ENCODE measurements at regions not wholly inside any gene's neighbourhood (a gene's known extent, or its start where the extent isn't known, plus 50 kb on each side); places are given as distances from the start of the nearest gene placed in this dataset.

DNA sequence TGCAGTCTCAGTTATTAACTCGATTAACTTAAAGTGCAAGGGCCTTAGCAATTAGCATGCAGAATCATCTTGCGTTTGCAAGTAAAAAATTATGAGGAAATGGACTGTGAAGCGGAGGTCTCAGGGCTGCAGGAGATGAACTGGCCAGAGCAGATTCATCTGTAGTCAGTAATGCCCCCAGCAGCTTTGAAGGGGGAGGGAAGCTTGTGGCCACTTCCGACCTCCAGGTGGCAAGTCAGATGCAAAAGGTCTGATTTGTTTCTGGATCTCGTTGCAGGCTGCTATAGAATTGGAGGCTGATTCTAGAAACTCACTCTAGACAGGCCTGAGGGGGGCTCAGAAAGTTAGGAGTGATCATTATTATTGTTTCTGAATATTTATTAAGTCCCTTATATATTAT, 107.4 kb upstream of the RGS6 start:
- ChIA-PET CTCF (no interaction called here), POLR2A (no interaction called here)
- no peak overlapping the region for H3K27ac ChIP-seq (ENCODE audit: insufficient read depth, low read depth, low read length)
- intact Hi-C loops (cut with micrococcal nuclease): no loop called here
- H3K4me2 ChIP-seq (ENCODE audit: insufficient read depth, low read length): no peak overlapping the region
- H3K79me2 ChIP-seq (ENCODE audit: control insufficient read depth, insufficient read depth, low read length): no peaks in the 10 kb centered on the region
- no TSS peak for BruUV-seq (replicated peaks)
- H3K9me3 ChIP-seq (replicated peaks; ENCODE audit: control insufficient read depth, insufficient read depth, low read length): no peaks in the 10 kb centered on the region
- no peaks in the 10 kb centered on the region for H3K4me1 ChIP-seq (ENCODE audit: control insufficient read depth, extremely low read depth, insufficient read depth, low read length)
- H3K9ac ChIP-seq (replicated peaks; ENCODE audit: extremely low read depth, insufficient read depth, low read length): no peak overlapping the region
- no peaks in the 10 kb centered on the region for H4K20me1 ChIP-seq (replicated peaks; ENCODE audit: control insufficient read depth, extremely low read depth, insufficient read depth, low read length)
- FAIRE-seq (no peak), DNase-seq (ENCODE audit: low read depth, low spot score) (no peak)
- dilution Hi-C loops (cut with MboI; ENCODE audit: extremely low pct_ligation_motif_present, low sequenced_read_pairs): no loop called here
- no peak overlapping the region for H2AFZ ChIP-seq (ENCODE audit: low read depth, low read length)
- TF ChIP-seq, protein P1, sequence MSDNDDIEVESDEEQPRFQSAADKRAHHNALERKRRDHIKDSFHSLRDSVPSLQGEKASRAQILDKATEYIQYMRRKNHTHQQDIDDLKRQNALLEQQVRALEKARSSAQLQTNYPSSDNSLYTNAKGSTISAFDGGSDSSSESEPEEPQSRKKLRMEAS (IDR thresholded peaks at IDR 0.05; ENCODE audit: insufficient read depth, insufficient read length): no peak
- no peak for TF ChIP-seq MYC (IDR thresholded peaks at IDR 0.05; ENCODE audit: low read depth, low read length)
- no peak for TF ChIP-seq POLR2AphosphoS5 (IDR thresholded peaks at IDR 0.05; ENCODE audit: insufficient read depth, low read depth, low read length)
- TF ChIP-seq GATA2 (IDR thresholded peaks at IDR 0.05; ENCODE audit: insufficient read depth, insufficient read length, low read depth, low read length): no peak
- TF ChIP-seq JUN (IDR thresholded peaks at IDR 0.05; ENCODE audit: borderline replicate concordance, insufficient read depth, insufficient read length, low read depth): no peak
- H3K9me1 ChIP-seq (replicated peaks; ENCODE audit: control insufficient read depth, extremely low read depth, insufficient read depth, low read length): no peaks in the 10 kb centered on the region
- no peak overlapping the region for H3K4me3 ChIP-seq (replicated peaks in 1 of 3; ENCODE audit: insufficient read depth in 1 of 3, low read depth in 1 of 3, low read length in 3 of 3)
- no peaks in the 10 kb centered on the region for H3K27me3 ChIP-seq (ENCODE audit: control insufficient read depth in 2 of 2, insufficient read depth in 2 of 2, low read length in 2 of 2)
- no peaks in the 10 kb centered on the region for H3K36me3 ChIP-seq (ENCODE audit: control insufficient read depth in 2 of 2, extremely low read depth in 1 of 2, insufficient read depth in 2 of 2, low read length in 2 of 2)

GRCh38 chr14:71833476-71833875, 98.8 kb upstream of the RGS6 start:
- CTCF ChIA-PET: interaction anchor here (1.0 to 3.1 kb wide), 4 partner anchors 22 to 80 kb away, joined by 3 to 19 read pairs (median 6); no protein-coding TSS in a partner anchor
- DNase-seq (ENCODE audit: low read depth, low spot score) (no peak), FAIRE-seq (no peak)
- no peaks in the 10 kb centered on the region for H4K20me1 ChIP-seq (replicated peaks; ENCODE audit: control insufficient read depth, extremely low read depth, insufficient read depth, low read length)
- H3K9ac ChIP-seq (replicated peaks; ENCODE audit: extremely low read depth, insufficient read depth, low read length): no peak overlapping the region
- H3K4me1 ChIP-seq (ENCODE audit: control insufficient read depth, extremely low read depth, insufficient read depth, low read length): no peaks in the 10 kb centered on the region
- TF ChIP-seq FOS (IDR thresholded peaks at IDR 0.05; ENCODE audit: borderline replicate concordance, insufficient read depth, low read length): no peak
- no peak for TF ChIP-seq GATA2 (IDR thresholded peaks at IDR 0.05; ENCODE audit: insufficient read depth, insufficient read length, low read depth, low read length)
- no peak for TF ChIP-seq POLR2A (IDR thresholded peaks at IDR 0.05; ENCODE audit: low read depth, low read length)
- no peak for TF ChIP-seq JUN (IDR thresholded peaks at IDR 0.05; ENCODE audit: borderline replicate concordance, insufficient read depth, insufficient read length, low read depth)
- TF ChIP-seq CTCF (IDR thresholded peaks at IDR 0.05; ENCODE audit: extremely low read depth in 1 of 2, insufficient read depth in 1 of 2, low read depth in 1 of 2, low read length in 2 of 2): no peak
- TF ChIP-seq MYC (IDR thresholded peaks at IDR 0.05; ENCODE audit: low read depth, low read length): no peak
- TF ChIP-seq POLR2AphosphoS5 (IDR thresholded peaks at IDR 0.05; ENCODE audit: insufficient read depth, low read depth, low read length): no peak
- intact Hi-C loops (cut with micrococcal nuclease) (no loop called here), dilution Hi-C loops (cut with MboI; ENCODE audit: extremely low pct_ligation_motif_present, low sequenced_read_pairs) (no loop called here)
- no peak overlapping the region for H3K27ac ChIP-seq (ENCODE audit: insufficient read depth, low read depth, low read length)
- H3K79me2 ChIP-seq (ENCODE audit: control insufficient read depth, insufficient read depth, low read length): no peaks in the 10 kb centered on the region
- H3K4me2 ChIP-seq (ENCODE audit: insufficient read depth, low read length): no peak overlapping the region
- H3K4me3 ChIP-seq (replicated peaks in 1 of 3; ENCODE audit: insufficient read depth in 1 of 3, low read depth in 1 of 3, low read length in 3 of 3): no peak overlapping the region
- H3K9me3 ChIP-seq (replicated peaks; ENCODE audit: control insufficient read depth, insufficient read depth, low read length): no peaks in the 10 kb centered on the region
- POLR2A ChIA-PET: no interaction called here
- BruUV-seq (replicated peaks): no TSS peak
- H3K9me1 ChIP-seq (replicated peaks; ENCODE audit: control insufficient read depth, extremely low read depth, insufficient read depth, low read length): no peaks in the 10 kb centered on the region
- no peaks in the 10 kb centered on the region for H3K27me3 ChIP-seq (ENCODE audit: control insufficient read depth in 2 of 2, insufficient read depth in 2 of 2, low read length in 2 of 2)
- no peaks in the 10 kb centered on the region for H3K36me3 ChIP-seq (ENCODE audit: control insufficient read depth in 2 of 2, extremely low read depth in 1 of 2, insufficient read depth in 2 of 2, low read length in 2 of 2)
- no peak overlapping the region for H2AFZ ChIP-seq (ENCODE audit: low read depth, low read length)
